ENCODE measurements at regions not wholly inside any gene's neighbourhood (a gene's known extent, or its start where the extent isn't known, plus 50 kb on each side); places are given as distances from the start of the nearest gene placed in this dataset.

DNA sequence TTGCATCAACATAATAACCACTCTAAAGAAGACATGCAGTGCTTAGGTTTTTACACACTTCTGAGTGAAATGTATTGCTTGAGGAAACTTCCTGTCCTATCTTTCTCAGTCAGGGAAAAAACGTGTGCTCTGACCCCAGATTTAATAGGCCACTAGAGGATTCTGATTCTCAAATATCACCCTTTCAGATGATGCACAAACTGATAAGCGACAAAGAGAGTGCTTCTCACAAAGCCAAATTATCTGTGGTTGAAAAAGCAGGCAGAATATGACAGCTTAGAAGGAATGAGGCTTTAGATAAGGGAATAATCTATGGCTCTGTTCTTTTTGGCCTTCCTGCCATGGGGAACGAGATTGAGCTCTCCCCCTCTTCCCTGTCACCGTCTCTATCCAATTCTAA lies 583.4 kb upstream of the SGO1 start:
- TF ChIP-seq RNF2 (IDR thresholded peaks at IDR 0.05; ENCODE audit: borderline replicate concordance, low read depth, low read length, missing control alignments, poor library complexity, severe bottlenecking) (no peak), POLR2AphosphoS5 (IDR thresholded peaks at IDR 0.05; ENCODE audit: low read depth, low read length) (no peak), FOSL1 (IDR thresholded peaks at IDR 0.05; ENCODE audit: insufficient read depth, low read depth, low read length) (no peak), RAD21 (IDR thresholded peaks at IDR 0.05 in 1 of 2, conservative IDR thresholded peaks at IDR 0.05 in 1 of 2; ENCODE audit: low read depth in 2 of 2, low read length in 2 of 2) (no peak)
- TF ChIP-seq, protein P1, sequence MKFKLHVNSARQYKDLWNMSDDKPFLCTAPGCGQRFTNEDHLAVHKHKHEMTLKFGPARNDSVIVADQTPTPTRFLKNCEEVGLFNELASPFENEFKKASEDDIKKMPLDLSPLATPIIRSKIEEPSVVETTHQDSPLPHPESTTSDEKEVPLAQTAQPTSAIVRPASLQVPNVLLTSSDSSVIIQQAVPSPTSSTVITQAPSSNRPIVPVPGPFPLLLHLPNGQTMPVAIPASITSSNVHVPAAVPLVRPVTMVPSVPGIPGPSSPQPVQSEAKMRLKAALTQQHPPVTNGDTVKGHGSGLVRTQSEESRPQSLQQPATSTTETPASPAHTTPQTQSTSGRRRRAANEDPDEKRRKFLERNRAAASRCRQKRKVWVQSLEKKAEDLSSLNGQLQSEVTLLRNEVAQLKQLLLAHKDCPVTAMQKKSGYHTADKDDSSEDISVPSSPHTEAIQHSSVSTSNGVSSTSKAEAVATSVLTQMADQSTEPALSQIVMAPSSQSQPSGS (IDR thresholded peaks at IDR 0.05; ENCODE audit: low read length) = no peak
- TF ChIP-seq, protein P2, sequence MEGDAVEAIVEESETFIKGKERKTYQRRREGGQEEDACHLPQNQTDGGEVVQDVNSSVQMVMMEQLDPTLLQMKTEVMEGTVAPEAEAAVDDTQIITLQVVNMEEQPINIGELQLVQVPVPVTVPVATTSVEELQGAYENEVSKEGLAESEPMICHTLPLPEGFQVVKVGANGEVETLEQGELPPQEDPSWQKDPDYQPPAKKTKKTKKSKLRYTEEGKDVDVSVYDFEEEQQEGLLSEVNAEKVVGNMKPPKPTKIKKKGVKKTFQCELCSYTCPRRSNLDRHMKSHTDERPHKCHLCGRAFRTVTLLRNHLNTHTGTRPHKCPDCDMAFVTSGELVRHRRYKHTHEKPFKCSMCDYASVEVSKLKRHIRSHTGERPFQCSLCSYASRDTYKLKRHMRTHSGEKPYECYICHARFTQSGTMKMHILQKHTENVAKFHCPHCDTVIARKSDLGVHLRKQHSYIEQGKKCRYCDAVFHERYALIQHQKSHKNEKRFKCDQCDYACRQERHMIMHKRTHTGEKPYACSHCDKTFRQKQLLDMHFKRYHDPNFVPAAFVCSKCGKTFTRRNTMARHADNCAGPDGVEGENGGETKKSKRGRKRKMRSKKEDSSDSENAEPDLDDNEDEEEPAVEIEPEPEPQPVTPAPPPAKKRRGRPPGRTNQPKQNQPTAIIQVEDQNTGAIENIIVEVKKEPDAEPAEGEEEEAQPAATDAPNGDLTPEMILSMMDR (IDR thresholded peaks at IDR 0.05; ENCODE audit: control extremely low read depth in 1 of 3, insufficient read depth in 1 of 3, low read depth in 1 of 3, low read length in 3 of 3) = no peak
